Vagina (tissue), 2 donors: ENCODE measurements at regions not wholly inside any gene's neighbourhood (a gene's known extent, or its start where the extent isn't known, plus 50 kb on each side); places are given as distances from the start of the nearest gene placed in this dataset.

Experiments
- DNase-seq, 2 donors: peaks; one replicate each; pipeline ENCODE4 v3.0.0-alpha.2; 2017; ENCODE audit errors: extremely low spot score in 2 of 2
- H3K27ac ChIP-seq: fragments of 200-600 bp; sonication (generic); one replicate; pipeline ENCODE4 v1.5.1; 2019
- H3K27me3 ChIP-seq: fragments of 200-600 bp; sonication (generic); one replicate; pipeline ENCODE4 v1.5.1; 2019
- H3K36me3 ChIP-seq, 2 donors: fragments of 200-600 bp; sonication (generic); one replicate each; pipeline ENCODE4 v1.5.1; 2017 to 2019
- H3K4me1 ChIP-seq: fragments of 200-600 bp; sonication (generic); one replicate; pipeline ENCODE4 v1.5.1; 2019
- H3K4me3 ChIP-seq, 2 donors: fragments of 200-600 bp; sonication (generic); 1 replicate in 1 of 2; 2 replicates in 1 of 2; pipeline ENCODE4 v1.5.1; 2016 to 2019
- H3K9me3 ChIP-seq: fragments of 200-600 bp; sonication (generic); one replicate; pipeline ENCODE4 v1.5.1; 2019
- CTCF ChIP-seq, 3 experiments: fragments of 450-650 bp in 2 of 3; fragments of 200-600 bp in 1 of 3; sonication (generic) in 1 of 3; IDR thresholded peaks; one replicate each; pipeline ENCODE4 v1.5.1; 2017 to 2019; ENCODE audit warnings: antibody characterized with exemption in 3 of 3, mild to moderate bottlenecking in 2 of 3, moderate library complexity in 2 of 3
- POLR2A ChIP-seq, 2 donors: fragments of 450-650 bp; IDR thresholded peaks; one replicate each; pipeline ENCODE4 v1.6.1; 2017; ENCODE audit warnings: antibody characterized with exemption in 2 of 2, mild to moderate bottlenecking in 2 of 2, moderate library complexity in 2 of 2
- POLR2AphosphoS5 ChIP-seq, 2 donors: sonication (generic); formaldehyde crosslinking; IDR thresholded peaks; one replicate each; pipeline ENCODE4 v1.9.0; 2017; ENCODE audit warnings: antibody characterized with exemption in 2 of 2, mild to moderate bottlenecking in 2 of 2, low read depth in 1 of 2; ENCODE audit not compliant: insufficient read depth in 1 of 2
- intact Hi-C: fragments of 100-400 bp; cut with DNase I; formaldehyde crosslinking; loops from one replicate; pipeline ENCODE4 v1.15.1; 2023

GRCh38 chr4:37531151-37531550 is 155.0 kb downstream of the RELL1 start:
- no peak overlapping the region for H3K4me3 ChIP-seq
- H3K4me1 ChIP-seq: no peaks in the 10 kb centered on the region
- no peaks in the 10 kb centered on the region for H3K27me3 ChIP-seq
- intact Hi-C loops: no loop called here
- TF ChIP-seq CTCF (IDR thresholded peaks at IDR 0.05): no peak
- no peak for TF ChIP-seq POLR2A (IDR thresholded peaks at IDR 0.05)
- no peak for TF ChIP-seq POLR2AphosphoS5 (IDR thresholded peaks at IDR 0.05; ENCODE audit: insufficient read depth in 1 of 2, low read depth in 1 of 2)
- H3K36me3 ChIP-seq: no peaks in the 10 kb centered on the region
- H3K9me3 ChIP-seq: no peaks in the 10 kb centered on the region
- DNase-seq: no peak
- no peak overlapping the region for H3K27ac ChIP-seq

GRCh38 chr4:37530451-37530850 is 155.7 kb downstream of the RELL1 start:
- no peak overlapping the region for H3K4me3 ChIP-seq
- DNase-seq: no peak
- TF ChIP-seq POLR2AphosphoS5 (IDR thresholded peaks at IDR 0.05; ENCODE audit: insufficient read depth in 1 of 2, low read depth in 1 of 2): no peak
- no peak for TF ChIP-seq POLR2A (IDR thresholded peaks at IDR 0.05)
- TF ChIP-seq CTCF (IDR thresholded peaks at IDR 0.05): no peak
- no peaks in the 10 kb centered on the region for H3K27me3 ChIP-seq
- H3K9me3 ChIP-seq: no peaks in the 10 kb centered on the region
- no peaks in the 10 kb centered on the region for H3K4me1 ChIP-seq
- intact Hi-C loops: no loop called here
- H3K27ac ChIP-seq: no peak overlapping the region
- H3K36me3 ChIP-seq: no peaks in the 10 kb centered on the region

- TF ChIP-seq CTCF (IDR thresholded peaks at IDR 0.05) (no peak), POLR2AphosphoS5 (IDR thresholded peaks at IDR 0.05; ENCODE audit: insufficient read depth in 1 of 2, low read depth in 1 of 2) (no peak), POLR2A (IDR thresholded peaks at IDR 0.05) (no peak)
- Histone ChIP-seq H3K36me3 (no peaks in the 10 kb centered on the region), H3K4me3 (no peak overlapping the region), H3K27ac (no peak overlapping the region), H3K27me3 (no peaks in the 10 kb centered on the region), H3K4me1 (no peaks in the 10 kb centered on the region), H3K9me3 (no peaks in the 10 kb centered on the region)
- intact Hi-C loops: no loop called here
- no peak for DNase-seq
These were observed 157.8 kb downstream of the RELL1 start for GRCh38 chr4:37528166-37528885.

GRCh38 chr4:37524267-37524666 is 161.9 kb downstream of the RELL1 start:
- no peaks in the 10 kb centered on the region for H3K36me3 ChIP-seq
- intact Hi-C loops: no loop called here
- H3K27ac ChIP-seq: no peak overlapping the region
- no peaks in the 10 kb centered on the region for H3K9me3 ChIP-seq
- DNase-seq: no peak
- TF ChIP-seq CTCF (IDR thresholded peaks at IDR 0.05) (no peak), POLR2AphosphoS5 (IDR thresholded peaks at IDR 0.05; ENCODE audit: insufficient read depth in 1 of 2, low read depth in 1 of 2) (no peak), POLR2A (IDR thresholded peaks at IDR 0.05) (no peak)
- no peaks in the 10 kb centered on the region for H3K27me3 ChIP-seq
- no peak overlapping the region for H3K4me3 ChIP-seq
- H3K4me1 ChIP-seq: no peaks in the 10 kb centered on the region

GRCh38 chr4:37522996-37523395 is 163.2 kb downstream of the RELL1 start:
- Histone ChIP-seq H3K4me1 (no peaks in the 10 kb centered on the region), H3K9me3 (no peaks in the 10 kb centered on the region), H3K27me3 (no peaks in the 10 kb centered on the region), H3K36me3 (no peaks in the 10 kb centered on the region), H3K27ac (no peak overlapping the region), H3K4me3 (no peak overlapping the region)
- no peak for DNase-seq
- TF ChIP-seq POLR2A (IDR thresholded peaks at IDR 0.05): no peak
- no peak for TF ChIP-seq POLR2AphosphoS5 (IDR thresholded peaks at IDR 0.05; ENCODE audit: insufficient read depth in 1 of 2, low read depth in 1 of 2)
- TF ChIP-seq CTCF (IDR thresholded peaks at IDR 0.05): no peak
- intact Hi-C loops: no loop called here
